Gastrocnemius medialis (tissue), 4 donors: ENCODE measurements at regions not wholly inside any gene's neighbourhood (a gene's known extent, or its start where the extent isn't known, plus 50 kb on each side); places are given as distances from the start of the nearest gene placed in this dataset.

Source experiments
- POLR2A ChIP-seq, 2 donors: fragments of 450-650 bp; IDR thresholded peaks; one replicate each; pipeline ENCODE4 v1.6.1; 2017; ENCODE audit warnings: antibody characterized with exemption in 2 of 2, mild to moderate bottlenecking in 2 of 2, moderate library complexity in 2 of 2
- TF ChIP-seq, protein P1 (sequence below), 5 experiments: fragments of 450-650 bp in 3 of 5; fragments of 200-600 bp in 2 of 5; sonication (generic) in 2 of 5; IDR thresholded peaks in 4 of 5; conservative IDR thresholded peaks in 1 of 5; 1 replicate in 4 of 5; 2 replicates in 1 of 5; pipeline ENCODE4 v1.5.1; 2016 to 2019; ENCODE audit warnings: antibody characterized with exemption in 5 of 5, mild to moderate bottlenecking in 3 of 5, moderate library complexity in 3 of 5

DNA sequence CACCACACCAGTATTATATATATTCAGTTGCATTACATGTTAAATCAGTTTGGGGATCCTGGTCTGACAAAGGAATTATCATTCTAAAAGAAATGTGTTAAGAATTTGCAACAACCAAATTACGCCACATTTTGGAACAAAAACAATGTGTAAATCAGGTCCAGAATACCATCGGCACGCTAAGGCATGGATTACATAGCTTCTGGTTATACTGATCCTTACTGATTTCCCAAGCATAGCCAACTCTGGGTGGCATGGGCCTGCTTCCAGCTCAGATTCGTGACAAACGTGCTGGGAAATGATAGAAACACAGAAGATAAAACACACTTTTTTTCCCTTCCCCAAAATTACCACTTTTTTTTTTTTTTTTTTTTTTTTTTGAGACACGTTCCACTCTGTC, 660.0 kb downstream of the SORCS1 start:
- TF ChIP-seq, protein P1, sequence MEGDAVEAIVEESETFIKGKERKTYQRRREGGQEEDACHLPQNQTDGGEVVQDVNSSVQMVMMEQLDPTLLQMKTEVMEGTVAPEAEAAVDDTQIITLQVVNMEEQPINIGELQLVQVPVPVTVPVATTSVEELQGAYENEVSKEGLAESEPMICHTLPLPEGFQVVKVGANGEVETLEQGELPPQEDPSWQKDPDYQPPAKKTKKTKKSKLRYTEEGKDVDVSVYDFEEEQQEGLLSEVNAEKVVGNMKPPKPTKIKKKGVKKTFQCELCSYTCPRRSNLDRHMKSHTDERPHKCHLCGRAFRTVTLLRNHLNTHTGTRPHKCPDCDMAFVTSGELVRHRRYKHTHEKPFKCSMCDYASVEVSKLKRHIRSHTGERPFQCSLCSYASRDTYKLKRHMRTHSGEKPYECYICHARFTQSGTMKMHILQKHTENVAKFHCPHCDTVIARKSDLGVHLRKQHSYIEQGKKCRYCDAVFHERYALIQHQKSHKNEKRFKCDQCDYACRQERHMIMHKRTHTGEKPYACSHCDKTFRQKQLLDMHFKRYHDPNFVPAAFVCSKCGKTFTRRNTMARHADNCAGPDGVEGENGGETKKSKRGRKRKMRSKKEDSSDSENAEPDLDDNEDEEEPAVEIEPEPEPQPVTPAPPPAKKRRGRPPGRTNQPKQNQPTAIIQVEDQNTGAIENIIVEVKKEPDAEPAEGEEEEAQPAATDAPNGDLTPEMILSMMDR (IDR thresholded peaks at IDR 0.05 in 4 of 5, conservative IDR thresholded peaks at IDR 0.05 in 1 of 5), result no peak
- TF ChIP-seq POLR2A (IDR thresholded peaks at IDR 0.05), result no peak
